Esophagus mucosa (tissue), 1 donor: ENCODE measurements at regions not wholly inside any gene's neighbourhood (a gene's known extent, or its start where the extent isn't known, plus 50 kb on each side); places are given as distances from the start of the nearest gene placed in this dataset.
"Not testable (repeated sequence)": the region's sequence is repeated elsewhere in the genome, so short reads cannot be mapped to it uniquely, and the experiment has no call there.

Experiments
- ATAC-seq: fragments of 200-7000 bp; cut with Tn5 transposase; one replicate; pipeline ENCODE4 v1.9.1; 2020
- donor health status: DM: yes; HTN: yes; CAD: no.

GRCh38 chr1:30144831-30145230, 578.6 kb downstream of the MATN1 start:
- ATAC-seq = no peak

GRCh38 chr1:30143517-30143916, 579.9 kb downstream of the MATN1 start:
- no peak for ATAC-seq

DNA sequence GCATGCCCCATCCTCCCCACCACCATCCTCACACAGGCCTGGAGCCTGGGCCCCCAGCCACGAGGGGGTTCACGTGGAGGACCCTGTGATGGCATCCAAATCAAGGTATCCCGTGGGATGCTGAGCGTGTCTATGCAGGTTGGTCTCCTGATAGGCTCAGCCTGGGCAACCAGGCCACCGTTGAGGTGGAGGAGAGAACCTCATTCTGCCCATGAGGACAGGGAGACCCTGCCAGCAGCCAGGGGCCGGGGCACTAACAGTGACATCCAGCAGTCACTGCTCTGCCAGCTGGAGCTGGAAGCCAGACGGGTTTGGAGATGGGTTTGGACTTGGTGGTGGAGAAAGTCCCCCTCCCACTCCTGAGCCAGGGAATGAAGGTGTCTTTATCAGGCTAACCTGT, 582.8 kb downstream of the MATN1 start:
- no peak for ATAC-seq

- ATAC-seq = no peak
Observed at GRCh38 chr1:30138891-30139290, 584.5 kb downstream of the MATN1 start.

DNA sequence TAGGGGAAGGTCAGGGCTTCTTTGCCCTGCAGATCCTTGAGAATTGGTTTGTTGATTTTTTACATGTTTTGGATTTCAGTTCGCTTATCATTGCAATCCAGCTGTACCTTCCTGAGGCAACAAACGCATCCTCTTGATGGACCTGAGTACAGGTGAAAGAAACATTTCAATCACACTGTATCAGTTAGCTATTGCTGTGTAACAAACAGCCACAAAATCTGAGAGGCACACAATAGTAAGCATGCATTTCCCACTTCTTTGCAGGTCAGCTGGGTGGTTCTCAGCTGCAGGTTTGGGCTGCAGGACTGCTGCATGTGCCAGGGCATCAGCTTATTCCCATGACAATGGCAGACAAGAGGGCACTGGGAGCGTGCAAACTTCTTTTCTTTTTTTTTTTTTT, 586.4 kb downstream of the MATN1 start:
- no peak for ATAC-seq

GRCh38 chr1:30135698-30136097, 587.7 kb downstream of the MATN1 start:
- ATAC-seq = no peak

DNA sequence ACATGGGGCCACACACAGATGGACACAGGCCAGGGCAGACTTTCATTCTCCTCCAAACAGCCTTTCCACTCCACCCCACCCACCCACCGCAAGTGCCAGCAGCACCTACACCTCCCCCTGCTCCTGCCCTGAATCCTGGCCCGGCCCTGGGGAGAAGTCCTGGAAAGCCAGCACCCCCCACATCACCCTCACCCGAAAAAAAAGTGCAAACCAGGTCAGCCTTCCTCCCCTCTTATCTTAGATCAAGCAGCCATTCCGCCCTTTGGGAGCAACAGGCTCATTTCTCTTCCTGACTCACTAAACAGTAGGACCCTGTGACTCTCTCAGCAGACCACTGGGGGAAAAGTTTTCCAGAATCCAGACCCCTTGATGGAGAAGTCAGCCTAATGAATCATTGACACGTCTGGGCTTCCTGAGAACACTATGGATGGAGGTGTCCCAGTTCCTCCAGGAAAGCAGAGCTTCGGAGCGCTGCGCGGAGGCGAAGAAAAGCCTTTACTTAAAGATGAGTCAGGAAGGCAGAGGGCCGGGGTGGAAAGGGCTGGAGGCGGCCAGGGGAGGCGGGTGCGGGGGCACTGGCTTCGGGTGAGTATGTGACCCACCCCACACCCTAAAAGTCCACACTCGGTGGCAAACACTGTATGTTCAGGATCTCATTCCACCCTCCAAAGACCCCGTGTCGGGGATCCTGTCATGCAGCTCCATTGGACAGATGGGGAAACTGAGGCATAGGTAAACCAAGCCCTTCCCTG, 588.7 kb downstream of the MATN1 start:
- ATAC-seq = no peak

- no peak for ATAC-seq
Observed at GRCh38 chr1:30133414-30134055, 589.9 kb downstream of the MATN1 start.

GRCh38 chr1:30132602-30133286, 590.6 kb downstream of the MATN1 start:
- no peak for ATAC-seq

GRCh38 chr1:30130566-30130965, 592.8 kb downstream of the MATN1 start:
- not testable (repeated sequence) for ATAC-seq

- ATAC-seq = no peak
Observed at GRCh38 chr1:30130099-30130498, 593.3 kb downstream of the MATN1 start.

GRCh38 chr1:30129421-30130055, 593.8 kb downstream of the MATN1 start:
- no peak for ATAC-seq

- no peak for ATAC-seq
Observed at GRCh38 chr1:30129001-30129408, 594.4 kb downstream of the MATN1 start.

GRCh38 chr1:30126848-30127247, 596.5 kb downstream of the MATN1 start:
- no peak for ATAC-seq

- ATAC-seq = no peak
Observed at GRCh38 chr1:30125821-30126170, 597.6 kb downstream of the MATN1 start.

DNA sequence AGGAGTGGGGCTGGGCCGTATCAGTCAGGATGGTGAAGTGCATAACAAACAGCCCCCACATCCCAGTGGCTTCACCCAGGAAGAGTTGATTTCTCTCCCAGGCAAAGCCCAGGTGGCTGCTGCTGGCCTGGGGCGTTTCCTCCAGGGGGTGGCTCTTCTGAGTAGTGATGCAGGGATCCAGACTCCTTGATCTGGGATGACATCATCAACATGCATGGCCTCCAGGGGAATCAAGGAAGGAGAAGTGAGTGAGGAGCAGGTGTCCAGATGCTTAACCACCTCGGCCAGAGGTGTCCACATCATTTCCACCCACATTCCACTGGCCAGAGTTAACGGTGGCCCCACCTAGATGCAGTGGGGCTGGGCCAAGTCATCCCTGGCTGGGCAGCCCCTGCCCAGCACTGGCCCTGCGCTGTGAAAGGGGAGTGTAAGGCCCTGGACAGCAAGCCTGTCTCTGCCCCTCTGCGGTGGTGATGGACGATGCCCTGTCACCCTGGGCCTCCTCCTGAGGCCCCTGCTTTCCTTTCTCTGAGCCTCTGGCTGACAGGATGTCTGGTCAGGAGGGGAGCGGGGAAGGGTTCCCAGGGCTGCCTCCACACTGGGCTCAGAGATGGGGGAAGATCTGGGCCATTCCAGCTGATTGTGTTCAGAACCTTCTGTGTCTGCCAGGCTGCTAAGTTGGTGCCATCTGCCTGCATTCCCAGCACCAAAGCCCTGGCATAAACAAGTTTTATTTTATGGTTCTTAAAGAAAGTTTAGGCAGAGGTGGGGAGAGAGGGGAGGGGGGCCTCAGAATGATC, 598.2 kb downstream of the MATN1 start:
- ATAC-seq = no peak

DNA sequence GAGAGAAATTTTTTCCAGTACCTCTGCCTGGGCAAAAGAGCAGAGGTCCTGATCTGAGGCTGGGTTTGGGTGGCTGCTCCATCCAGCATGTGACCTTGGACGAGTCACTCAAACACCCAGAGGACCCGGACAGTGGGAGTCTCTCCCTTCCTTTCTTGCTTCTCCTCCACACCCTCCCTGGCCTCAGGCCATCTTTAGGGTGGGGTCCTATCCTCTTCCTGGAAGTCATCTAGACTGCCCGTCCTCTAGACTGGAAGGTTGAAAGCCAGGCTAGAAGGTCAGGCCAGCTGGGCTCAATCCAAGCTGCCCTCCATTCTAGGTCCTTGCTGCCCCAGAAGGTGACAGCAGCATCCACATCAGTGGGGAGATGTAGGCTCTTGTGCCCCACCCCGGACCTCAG, 599.5 kb downstream of the MATN1 start:
- no peak for ATAC-seq

DNA sequence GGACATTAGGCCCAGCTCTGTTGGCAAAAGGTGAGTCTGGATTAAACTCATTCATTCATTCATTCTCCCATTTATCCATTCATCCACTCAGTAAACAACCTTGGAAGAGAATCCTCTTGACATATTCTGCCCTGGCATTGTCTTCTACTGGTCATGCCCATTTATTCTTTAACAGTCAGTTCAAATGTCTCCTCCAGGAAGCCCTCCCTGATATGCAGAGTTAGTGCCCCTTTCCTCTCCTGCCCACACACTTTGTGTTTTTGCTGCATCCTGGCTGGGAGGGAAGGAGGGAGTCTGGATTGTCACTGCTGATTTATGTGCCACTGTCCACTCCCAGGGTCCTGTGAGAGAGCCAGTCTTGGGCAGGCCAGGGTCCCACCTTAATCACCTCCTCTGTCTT, 600.3 kb downstream of the MATN1 start:
- no peak for ATAC-seq

DNA sequence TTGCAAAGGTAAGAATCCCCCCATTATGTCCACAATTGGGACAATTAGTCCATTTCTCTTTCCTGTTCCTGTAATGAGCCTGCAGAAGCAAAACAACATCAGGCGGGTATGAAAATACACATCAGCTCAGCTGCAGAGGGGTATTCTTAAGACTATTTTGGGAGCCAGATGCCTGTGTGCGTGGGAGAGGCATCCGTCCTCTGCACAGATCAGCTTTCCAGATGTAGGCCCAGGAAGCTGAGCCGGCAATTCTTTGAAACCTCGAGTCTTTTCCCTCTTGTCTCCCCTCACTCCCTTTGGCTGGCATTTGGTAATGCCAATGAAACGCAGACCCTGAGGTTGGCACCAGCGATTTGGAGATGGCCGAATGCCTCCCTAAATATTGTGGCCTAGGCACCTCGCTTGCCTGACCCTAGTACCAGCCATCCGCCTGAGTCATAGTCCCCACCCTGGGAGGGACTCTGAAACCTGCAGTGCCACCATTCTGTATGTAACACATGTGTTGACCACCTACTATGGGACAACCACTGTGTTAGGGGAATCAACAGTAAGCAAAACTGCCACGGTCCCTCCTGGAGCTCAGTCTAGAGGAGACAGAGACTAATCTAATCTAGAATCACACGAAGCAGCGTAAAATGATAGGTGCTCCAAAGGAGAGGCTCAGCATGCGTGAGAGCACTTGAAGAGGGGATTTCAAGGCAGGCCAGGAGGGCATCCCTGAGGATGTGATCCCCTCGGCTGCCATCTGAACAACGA, 603.0 kb downstream of the MATN1 start:
- ATAC-seq = no peak

DNA sequence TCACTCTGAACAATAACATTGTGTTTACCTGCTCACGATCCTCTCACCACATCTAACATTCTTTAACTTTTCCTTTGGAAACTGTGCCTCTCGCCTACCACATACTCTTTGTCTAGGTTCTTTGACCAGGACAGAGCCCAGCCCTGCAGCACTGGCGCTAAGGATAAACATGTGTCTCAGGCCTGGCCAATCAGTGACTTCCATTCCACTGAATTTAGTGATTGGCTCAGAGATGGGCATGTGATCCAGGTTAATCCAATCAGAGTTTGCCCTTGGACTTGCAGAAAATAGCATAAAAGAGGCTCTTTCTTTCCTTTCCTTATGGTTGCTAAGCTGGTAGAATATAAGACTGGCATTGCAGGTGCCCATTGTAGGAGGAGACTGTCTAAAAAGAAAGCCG, 605.7 kb downstream of the MATN1 start:
- no peak for ATAC-seq

DNA sequence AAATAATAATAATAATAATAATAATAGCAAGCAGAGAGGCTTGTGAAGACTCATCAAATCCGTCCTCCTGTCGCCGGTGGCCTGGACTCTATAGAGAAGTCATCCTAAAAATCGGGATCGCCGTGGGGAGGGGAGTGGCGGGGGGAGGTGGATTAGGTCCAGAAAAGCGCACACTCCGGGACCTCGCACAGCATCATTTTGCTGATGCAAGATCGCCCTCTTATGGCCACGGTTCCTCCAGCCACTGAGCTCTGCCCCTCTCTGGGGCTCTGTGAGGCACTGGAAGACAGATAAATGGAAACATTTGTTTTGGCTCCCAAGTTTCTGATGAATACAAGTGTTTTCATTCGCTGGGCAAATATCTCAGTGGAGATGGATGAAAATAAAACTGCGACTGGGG, 612.0 kb downstream of the MATN1 start:
- peak; percentile 48 for ATAC-seq

GRCh38 chr1:30110846-30111245, 612.5 kb downstream of the MATN1 start:
- ATAC-seq = no peak
